NCI-H2171 treated with DMSO at 0.1 percent for 48 hours (cell line): ENCODE measurements at regions not wholly inside any gene's neighbourhood (a gene's known extent, or its start where the extent isn't known, plus 50 kb on each side); places are given as distances from the start of the nearest gene placed in this dataset.
A peak's percentile ranks its signal among the peaks of the same experiment; 100 is the strongest.
"Not testable (repeated sequence)": the region's sequence is repeated elsewhere in the genome, so short reads cannot be mapped to it uniquely, and the experiment has no call there.

ENCODE experiments used
- DNase-seq: peaks from one replicate; lab custom pipeline; 2025; lab: John Stamatoyannopoulos, UW

DNA sequence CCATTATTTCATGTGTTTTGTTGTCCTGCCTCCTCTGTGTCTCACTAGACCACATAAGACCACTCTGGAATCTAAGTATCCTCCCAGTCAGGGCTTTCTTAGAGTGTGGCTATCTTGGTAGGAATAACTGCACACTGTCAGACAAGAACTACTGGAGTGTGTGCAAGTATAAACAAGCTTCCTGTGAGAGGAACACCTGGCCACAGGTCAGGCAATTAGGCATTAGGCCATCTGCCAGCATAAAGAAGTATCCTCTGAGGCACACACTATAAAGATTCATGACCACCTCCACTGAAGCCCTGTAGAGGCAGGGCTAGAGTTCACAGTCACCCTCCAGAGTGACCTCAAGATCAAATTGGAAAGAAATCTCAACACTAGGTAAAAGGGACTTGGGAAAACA lies 507.0 kb upstream of the PABPC4L start:
- peak; percentile 33 for DNase-seq

DNA sequence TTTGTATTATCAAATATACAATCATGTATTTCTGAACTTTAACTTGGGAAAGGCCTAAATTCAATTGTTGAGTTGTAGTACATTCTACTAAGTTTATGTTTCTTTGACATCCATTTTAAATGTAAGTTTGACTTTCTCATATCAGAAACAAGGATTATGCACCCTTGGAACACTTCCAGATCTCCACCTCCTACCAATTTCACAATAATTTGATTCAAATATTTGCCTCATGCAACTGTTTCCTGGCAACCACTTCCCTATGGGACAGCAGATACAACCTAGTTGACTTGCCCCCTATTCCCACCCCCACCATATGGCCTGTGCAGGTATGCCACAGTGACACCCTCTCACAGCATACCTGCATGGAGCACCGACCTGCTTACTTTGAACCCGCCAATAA lies 506.4 kb upstream of the PABPC4L start:
- no peak for DNase-seq

DNA sequence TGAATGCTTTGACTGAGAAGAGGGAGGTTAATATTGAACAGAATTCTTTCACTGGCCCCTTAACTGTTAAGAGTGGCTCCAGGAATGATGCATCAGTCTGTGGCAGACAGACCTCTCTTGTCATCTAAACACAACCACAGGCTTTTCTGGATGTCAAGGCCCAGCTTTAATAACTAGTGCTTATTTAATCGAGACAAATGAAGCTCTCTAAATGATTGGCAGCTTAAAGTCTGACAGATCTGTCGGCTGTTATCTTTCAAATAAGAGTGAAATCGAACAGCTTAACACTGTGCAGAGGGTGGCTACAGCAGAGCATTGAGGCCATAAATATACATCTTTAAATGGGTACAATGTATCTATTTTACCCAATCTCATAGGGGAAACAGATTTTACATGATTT lies 500.8 kb upstream of the PABPC4L start:
- DNase-seq: no peak

DNA sequence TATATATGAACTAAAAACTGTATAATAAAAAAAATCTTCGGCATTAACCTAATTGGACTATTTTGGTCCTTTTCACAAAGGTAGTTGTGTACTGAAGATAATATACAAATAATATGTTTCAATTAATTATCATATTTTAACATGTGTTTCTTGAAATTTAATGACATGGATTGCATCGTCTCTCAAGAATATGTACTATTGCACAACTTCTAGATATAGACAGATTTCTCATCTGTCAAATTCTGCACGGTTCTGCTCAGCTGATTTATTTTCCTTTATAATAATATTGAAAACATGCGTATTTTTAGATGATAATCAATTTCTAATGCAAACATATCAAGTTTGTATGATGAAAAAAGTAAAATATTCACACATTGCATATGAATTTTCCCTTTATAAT lies 498.7 kb upstream of the PABPC4L start:
- no peak for DNase-seq

DNA sequence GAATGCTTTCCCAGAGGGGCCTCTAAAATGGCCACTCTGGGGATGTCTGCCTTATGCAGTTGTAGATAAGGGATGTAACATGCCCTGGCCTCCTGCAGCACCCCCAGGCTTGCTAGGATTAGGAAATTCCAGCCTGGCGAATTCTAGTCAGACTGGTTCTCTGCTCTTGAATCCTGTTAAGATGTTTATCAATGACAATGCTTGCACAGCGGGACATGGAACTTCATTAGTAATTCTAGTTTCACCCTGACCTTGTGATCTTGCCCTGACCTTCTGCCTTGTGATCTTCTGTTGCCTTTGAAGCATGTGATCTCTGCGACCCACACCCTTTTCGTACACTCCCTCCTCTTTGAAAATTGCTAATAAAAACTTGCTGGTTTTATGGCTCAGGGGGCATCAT lies 497.2 kb upstream of the PABPC4L start:
- not testable (repeated sequence) for DNase-seq

DNA sequence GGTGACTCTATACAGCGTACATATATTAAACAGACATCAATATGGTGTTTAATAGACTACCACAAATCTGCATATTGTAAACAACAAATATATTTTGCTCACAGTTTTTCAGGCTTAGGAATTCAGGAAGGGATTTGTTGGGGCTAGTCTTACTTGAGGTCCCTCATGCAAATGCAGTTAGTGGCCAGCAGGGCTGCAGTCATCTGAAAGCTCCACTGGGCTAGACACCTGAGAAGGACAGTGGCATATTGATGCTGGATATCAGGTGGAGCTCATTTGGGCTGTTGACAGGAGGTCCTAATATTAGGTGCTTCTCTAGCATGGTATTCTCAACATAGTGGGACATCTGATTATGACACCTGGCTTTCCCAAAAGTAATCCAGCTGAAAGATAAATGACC lies 493.8 kb upstream of the PABPC4L start:
- no peak for DNase-seq

DNA sequence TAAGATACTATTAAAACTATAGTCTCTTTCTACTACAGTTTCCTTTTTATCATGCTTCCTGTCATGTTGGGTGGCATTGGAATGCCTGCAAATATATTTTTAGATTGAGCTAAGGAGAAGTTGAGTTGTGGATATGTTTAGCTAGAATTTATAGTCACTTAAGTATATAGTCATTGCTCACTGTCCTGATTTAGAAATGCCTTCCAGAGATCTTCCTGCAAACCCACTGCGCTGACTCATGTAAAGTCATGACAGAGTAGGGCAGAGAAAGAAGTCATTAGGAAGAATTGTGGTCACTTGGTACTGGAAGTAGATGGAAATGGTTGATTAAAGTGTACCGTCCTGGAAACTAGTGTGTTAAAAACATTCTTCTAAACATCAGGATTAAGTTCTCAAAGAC lies 490.3 kb upstream of the PABPC4L start:
- DNase-seq: no peak

DNA sequence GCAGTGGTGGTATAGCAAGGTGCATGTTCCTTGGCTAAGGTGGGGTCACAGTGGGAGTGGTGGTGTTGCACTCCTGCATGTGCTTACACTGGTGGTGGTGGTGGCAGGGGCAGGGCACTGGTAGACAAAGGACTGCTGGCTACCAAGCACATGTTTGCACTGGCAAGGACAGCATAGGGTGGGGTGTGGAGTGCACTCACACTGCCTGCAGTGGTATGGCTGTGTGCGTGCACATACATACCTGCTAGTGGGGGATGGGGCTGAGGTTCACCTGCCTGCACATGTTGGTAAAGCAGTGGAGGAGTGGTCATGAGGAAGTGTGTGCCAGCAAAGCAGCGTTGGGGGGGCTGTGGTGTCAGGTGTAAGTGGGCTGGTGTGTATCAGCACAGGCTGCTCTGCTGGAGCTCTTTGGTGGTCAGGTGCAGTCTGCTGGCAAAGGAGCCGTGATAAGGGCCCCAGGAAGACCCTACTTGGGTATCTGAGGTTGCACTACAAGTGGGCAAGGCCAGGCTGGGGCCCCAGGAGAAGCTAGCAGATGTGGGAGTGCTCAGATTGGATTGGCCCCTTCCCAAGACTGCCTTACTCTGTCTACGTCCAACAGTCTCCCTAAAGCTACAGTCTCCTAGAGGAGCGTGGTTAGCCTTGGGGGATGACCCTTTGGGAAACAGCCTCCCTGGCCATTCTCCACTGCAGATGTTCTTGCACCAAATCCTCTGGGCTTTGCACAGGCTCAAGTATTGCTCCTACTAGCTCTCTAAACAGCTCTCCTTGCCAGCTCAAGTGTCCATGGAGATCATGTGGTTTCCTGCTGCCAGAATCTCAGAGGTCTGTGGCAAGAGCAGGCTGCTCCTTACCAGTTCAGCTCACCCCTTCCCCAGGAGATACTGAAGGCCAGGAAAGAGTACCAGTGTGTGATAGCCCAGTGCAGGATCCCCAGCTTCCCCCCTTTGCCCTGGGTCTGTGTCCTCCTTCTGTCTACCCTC lies 486.3 kb upstream of the PABPC4L start:
- no peak for DNase-seq

DNA sequence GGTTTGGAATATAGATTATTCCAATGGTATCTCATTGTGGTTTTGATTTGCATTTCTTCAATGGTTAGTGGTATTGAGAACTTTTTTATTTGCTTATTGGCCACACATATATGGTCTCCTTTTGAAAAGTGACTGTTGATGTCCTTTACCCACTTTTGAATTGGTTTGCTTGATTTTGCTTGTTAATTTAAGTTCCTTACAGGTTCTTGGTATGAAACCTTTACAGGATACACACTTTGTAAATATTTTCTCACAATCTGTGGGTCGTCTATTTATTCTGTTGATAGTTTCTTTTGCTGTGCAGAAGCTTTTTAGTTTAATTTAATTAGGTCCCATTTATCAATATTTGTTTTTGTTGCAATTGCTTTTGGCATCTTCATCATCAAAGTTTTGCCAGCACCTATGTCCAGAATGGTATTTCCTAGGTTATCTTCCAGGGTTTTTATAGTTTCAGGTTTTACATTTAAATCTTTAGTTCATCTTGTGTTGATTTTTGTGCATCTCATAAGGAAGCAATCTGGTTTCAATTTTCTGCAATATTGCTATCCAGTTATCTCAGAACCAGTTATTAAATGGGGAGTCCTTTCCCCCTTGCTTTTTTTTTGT lies 475.7 kb upstream of the PABPC4L start:
- DNase-seq: no peak

DNA sequence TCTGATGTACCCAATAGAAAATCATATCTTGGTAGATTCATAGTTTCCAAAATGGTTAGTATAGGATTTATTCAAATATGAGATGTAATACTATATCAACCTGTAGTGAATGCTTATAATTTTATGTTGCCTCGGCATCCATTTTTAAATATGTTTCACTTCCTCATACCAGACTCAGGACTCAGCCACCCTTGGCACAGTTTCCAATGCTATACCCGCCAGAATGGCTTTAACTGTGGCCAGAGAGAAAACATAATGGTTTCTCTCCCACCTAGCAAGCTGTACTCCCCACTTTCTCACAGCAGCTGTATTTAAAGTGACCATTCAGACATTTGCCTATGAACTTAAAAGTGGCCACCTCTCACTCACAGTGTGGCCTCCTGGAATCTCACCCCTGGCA lies 466.6 kb upstream of the PABPC4L start:
- DNase-seq: no peak

DNA sequence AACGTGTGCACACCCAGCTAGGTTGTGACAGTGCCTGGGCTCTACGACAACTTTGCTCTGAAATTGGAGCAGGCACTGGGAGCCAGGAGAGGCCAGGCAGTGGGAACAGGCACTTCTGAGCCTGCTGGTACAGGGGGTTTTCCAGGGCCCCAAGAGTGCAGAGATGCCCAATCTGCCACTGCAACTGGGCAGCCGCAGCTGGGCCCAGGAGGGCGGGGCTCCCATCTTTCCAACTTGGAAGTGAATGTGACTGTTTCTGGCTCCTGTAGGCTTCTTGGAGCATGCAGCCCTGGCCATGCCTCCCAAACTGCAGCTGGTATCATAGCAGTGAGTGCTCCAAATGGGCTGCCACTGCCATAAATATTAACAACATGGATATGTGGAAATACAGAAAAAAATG lies 465.1 kb upstream of the PABPC4L start:
- DNase-seq: no peak

DNA sequence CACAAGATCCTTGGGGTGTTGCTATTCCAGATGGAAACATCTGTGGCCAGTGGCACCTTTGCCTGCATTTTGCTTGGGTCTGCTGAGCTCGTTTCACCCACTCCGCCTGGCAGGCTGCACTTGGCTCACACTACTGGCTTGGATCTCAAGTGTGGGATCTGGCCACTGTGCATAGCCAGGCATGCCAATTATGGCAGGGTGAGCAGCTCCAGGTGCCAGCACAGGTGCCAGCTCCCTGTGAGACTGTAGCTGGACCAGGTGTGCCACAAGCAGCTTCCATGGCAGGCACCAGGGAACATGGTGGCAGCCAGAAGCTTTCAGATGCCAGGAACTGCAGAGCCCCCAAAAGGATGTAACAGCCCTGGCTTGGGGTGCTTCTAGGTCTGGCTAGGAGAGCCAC lies 463.8 kb upstream of the PABPC4L start:
- no peak for DNase-seq

DNA sequence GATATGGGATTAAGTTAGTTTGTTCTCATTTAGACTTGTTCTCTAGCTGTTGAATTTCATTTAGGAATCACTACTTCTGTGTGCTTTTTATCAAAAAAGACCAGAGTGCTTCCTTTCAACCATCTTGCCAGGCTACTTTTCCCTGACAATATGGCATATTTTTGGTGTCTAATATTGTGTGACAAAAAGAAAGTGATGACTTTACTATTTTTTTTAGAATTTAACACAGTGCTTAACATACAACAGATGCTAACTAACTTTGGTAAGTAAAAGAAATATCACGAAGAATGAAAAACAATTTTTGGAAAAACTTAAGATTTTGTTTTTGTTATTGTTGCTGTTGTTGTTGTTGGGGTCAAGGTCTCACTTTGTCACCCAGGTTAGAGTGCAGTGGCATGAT lies 462.2 kb upstream of the PABPC4L start:
- DNase-seq: no peak

DNA sequence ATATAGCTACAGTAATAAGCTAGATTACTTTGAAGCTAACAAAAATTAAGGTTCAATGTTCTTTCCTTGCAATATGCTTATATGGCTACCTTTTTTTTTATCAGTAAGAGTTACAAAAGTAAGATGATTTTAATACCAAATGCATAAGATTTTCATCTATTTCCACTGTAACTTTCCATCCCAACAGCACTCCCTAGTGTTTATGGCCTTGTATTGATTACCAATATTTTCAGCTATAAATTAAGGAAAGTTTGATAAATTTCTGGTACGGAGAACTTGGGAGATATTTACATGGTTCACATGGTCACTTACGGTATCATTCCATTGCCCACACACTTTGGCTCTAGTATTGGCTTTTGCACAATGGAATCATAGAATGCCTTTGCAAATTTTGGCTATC lies 448.9 kb upstream of the PABPC4L start:
- DNase-seq: no peak

DNA sequence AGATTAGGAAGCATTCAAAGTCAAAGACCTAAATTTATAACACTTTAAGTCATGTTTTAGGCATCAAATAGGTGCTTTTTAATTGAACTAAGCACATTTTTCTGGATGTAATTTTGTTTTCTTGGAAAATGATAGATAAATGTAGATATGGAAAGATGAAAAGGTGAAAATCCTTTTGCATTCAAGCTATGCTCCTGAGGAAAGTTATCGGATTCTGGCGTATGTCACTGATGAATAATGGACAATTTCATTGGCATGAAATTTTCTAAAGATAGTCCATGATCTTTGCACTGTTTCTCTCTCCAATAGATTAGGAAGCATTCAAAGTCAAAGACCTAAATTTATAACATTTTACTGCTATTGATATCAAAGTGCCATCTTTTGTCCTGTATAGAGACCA lies 444.2 kb upstream of the PABPC4L start:
- DNase-seq: no peak

DNA sequence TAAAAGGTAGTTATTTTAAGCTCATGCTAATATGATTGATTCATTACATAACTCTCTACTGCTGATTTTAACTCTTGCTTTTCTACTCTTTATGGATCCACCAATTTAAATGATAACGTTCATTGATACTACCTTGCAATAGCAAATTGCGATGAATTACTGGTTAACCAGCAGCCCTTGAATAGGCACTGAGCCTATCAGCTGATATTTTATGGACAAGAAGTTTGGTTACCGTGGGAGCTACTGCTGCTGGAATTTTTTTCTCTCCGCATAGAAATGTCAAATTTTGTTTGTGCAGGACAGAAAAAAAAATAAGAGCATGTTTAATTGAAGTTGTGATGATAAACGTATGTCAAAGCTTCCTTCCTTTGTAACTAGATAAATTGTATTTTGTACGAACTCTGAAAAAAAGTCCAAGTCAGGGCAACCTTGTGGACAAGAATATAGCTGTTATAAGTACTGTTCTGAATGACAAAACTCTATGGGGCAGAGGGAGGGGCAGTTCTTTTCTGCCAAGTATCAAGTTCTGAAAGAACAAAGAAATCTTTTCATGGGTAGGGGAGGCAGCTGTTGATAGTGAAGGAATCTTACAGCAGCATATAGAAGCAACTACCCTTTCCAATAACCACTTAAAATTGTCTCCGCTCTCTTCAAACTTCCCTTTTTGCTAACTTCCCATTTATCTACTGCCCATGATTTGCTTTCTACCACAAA lies 434.9 kb upstream of the PABPC4L start:
- no peak for DNase-seq

DNA sequence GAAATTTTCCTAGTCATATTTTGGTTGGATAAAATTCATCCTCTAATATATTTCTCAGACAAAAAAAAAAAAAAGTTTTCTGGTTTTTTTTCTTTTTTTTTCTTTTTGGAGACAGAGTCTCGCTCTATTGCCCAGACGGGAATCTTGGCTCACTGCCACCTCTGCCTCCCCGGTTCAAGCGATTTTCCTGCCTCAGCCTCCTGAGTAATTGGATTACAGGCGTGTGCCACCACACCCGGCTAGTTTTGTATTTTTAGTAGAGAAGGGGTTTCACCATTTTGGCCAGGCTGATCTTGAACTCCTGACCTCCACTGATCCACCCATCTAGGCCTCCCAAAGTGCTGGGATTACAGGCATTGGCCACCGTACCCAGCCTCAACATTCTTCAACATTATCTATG lies 432.7 kb upstream of the PABPC4L start:
- peak; percentile 1 for DNase-seq

DNA sequence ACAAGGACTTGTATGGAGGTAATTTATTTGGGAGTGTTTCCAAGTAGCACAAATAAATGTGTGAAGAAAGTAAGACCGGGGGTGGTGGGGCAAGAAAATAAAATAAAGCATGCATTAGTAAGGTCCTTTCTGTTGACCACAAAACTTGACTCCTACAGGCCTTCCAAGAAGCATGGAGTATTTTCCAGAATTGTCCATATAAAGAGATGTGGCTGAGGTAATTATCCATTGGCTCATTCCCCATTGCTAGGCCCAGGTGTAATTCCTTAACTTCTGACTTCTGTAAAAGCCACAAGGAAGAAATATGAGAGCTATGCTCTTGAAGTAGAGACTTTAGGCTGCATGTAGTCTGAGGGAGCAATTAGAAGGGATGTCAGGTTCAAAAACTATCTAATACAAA lies 430.5 kb upstream of the PABPC4L start:
- DNase-seq: no peak

DNA sequence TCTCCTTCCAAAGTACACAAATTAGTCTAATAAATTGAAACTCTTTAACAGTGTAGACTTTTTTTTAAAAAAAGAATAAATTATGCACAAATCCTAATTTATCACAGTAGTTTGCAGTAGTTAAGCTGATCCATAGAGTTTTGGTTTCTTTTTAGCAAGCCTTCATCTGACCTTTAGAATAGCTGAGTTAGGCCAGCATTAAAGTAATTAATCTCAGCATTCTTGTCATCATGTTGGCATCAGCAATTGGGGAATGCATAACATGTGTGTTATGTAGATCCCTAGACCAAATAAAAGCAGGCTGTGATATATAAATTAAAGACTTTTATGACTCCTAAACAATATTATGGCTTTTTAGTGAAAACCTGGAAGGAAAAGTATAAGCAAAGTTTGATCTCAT lies 426.5 kb upstream of the PABPC4L start:
- no peak for DNase-seq

DNA sequence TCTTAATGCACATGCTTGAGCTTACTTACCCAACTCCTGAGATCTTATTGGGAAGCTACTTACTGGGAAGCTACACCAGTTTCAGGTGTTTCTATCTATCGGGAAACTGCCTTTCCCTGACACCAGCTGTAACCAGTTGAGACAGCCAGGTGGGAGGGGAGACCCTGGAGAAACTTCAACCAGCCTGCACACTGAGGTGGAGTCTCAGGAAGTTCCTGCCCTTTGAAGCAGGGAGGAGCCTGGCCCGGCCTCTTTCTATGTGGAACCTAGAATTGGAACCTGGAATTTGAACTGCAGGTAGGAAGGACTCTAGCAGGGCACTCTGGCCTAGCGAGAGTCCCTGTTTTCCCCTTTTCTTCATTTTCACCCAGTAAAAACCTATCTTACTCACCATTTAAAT lies 425.8 kb upstream of the PABPC4L start:
- no peak for DNase-seq

DNA sequence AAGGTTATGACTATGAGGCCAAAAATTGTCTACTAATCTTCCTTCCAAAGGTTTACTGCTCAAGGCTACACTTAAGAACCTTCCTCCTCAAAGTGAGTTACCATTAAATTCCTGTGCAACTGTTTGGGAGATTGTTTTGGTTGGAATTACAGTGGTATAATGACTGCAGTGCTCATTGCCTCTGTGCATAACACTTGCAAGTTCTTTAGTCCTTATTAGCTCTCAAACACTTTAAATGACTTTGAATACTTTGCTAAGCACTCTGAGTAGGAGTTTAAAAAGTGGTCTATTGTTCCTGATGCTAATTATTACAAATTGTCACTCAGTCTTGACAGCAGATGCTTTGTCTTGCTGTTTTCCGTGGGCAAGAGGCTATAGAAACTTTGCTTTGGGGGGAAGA lies 422.8 kb upstream of the PABPC4L start:
- DNase-seq: no peak

DNA sequence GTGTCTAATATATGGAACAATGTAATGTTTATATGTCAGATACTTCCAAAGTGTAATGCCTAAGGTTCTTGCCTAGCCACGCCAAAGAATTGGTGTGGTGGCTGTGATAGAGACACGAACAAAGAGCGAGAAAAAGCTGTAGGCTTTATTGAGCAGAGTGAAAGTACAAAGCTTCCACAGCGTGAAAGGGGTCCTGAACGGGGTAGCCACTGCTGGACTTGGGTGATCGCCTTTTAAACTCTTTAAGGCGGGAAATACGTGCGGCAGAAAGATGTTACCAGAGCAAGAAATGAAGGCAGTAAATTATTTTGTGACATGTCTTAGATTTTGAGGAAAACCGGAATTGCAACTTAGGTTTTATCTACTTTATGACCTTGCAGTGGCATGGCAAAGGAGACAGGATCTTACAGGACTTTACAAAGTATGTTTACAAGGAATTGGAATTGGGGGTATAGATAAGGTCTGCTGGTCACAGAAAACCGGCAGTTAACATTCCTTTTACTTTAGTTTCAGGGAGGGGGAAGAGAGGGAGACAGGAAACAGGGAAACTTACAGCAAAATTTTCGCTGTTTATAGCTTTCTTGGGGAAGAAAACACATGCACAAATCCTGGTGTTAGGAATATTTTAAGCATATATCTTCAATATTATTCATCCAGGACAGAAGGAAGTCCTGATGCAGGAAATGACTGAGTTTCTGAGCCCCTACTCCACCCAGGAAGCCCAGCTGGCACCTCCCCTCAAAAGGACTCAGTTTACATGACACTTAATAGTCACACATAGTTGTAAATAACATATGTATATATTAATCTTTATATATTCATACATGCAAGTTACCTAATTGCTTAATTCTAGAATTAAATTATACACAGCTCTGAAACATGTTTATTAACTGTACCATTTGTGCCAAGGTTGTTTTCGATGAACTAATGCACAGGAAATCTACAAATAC lies 421.3 kb upstream of the PABPC4L start:
- DNase-seq: not testable (repeated sequence)
